SU-DHL-6 (cell line): ENCODE measurements at regions not wholly inside any gene's neighbourhood (a gene's known extent, or its start where the extent isn't known, plus 50 kb on each side); places are given as distances from the start of the nearest gene placed in this dataset.
"Not testable (repeated sequence)": the region's sequence is repeated elsewhere in the genome, so short reads cannot be mapped to it uniquely, and the experiment has no call there.

Experiments used
- H2AFZ ChIP-seq: fragments of 200-600 bp; sonication (generic); 2 replicates; pipeline ENCODE4 v1.6.1; 2014; ENCODE audit warnings: low read depth, mild to moderate bottlenecking, moderate library complexity, mixed read lengths, antibody characterized with exemption, low read length; ENCODE audit not compliant: severe bottlenecking
- H3F3A ChIP-seq: fragments of 200-600 bp; shearing (Covaris generic); 2 replicates; pipeline ENCODE4 v1.6.0; 2016; ENCODE audit warnings: antibody characterized with exemption, mild to moderate bottlenecking; ENCODE audit not compliant: insufficient read depth
- H3K27ac ChIP-seq: fragments of 200-600 bp; sonication (generic); 2 replicates; pipeline ENCODE4 v1.5.1; 2016; ENCODE audit warnings: low read depth, mild to moderate bottlenecking, low read length, moderate library complexity, mixed read lengths
- H3K27me3 ChIP-seq: fragments of 200-600 bp; sonication (generic), shearing (Covaris generic); 2 replicates; pipeline ENCODE4 v1.6.0; 2014; ENCODE audit warnings: mild to moderate bottlenecking, low read length
- H3K36me3 ChIP-seq: fragments of 200-600 bp; sonication (generic); 2 replicates; pipeline ENCODE4 v1.6.1; 2014; ENCODE audit warnings: mild to moderate bottlenecking, low read length, mixed read lengths
- H3K4me2 ChIP-seq: fragments of 300-600, 200-600 bp; shearing (Covaris generic), sonication (generic); 2 replicates; pipeline ENCODE4 v1.6.0; 2014; ENCODE audit warnings: low read length, low read depth, mild to moderate bottlenecking; ENCODE audit not compliant: poor library complexity, severe bottlenecking
- H3K4me3 ChIP-seq: fragments of 200-600 bp; sonication (generic); 2 replicates; pipeline ENCODE4 v1.5.1; 2014; ENCODE audit warnings: antibody characterized with exemption, low read length, mild to moderate bottlenecking, mixed read lengths; ENCODE audit not compliant: insufficient read depth, poor library complexity, severe bottlenecking
- H3K79me2 ChIP-seq: fragments of 200-600 bp; sonication (generic); 2 replicates; pipeline ENCODE4 v1.6.1; 2014; ENCODE audit warnings: mild to moderate bottlenecking, low read length, moderate library complexity; ENCODE audit not compliant: insufficient read depth
- H3K9ac ChIP-seq: fragments of 200-600 bp; sonication (generic); 2 replicates; pipeline ENCODE4 v1.7.0; 2014; ENCODE audit warnings: mild to moderate bottlenecking, low read length
- H3K9me2 ChIP-seq: fragments of 200-600 bp; sonication (generic); replicated peaks from 2 replicates; pipeline ENCODE4 v1.6.1; 2014; ENCODE audit warnings: low read length; ENCODE audit not compliant: insufficient read depth
- H3K9me3 ChIP-seq: fragments of 200-600 bp; sonication (generic); 2 replicates; pipeline ENCODE4 v1.6.1; 2014; ENCODE audit warnings: low read length, mixed read lengths; ENCODE audit not compliant: insufficient read depth
- H4K20me1 ChIP-seq: fragments of 200-600 bp; sonication (generic); 2 replicates; pipeline ENCODE4 v1.6.1; 2014; ENCODE audit warnings: low read depth, mild to moderate bottlenecking, antibody characterized with exemption, low read length, moderate library complexity, mixed read lengths
- EZH2phosphoT487 ChIP-seq: fragments of 200-600 bp; sonication (generic), shearing (Covaris generic); conservative IDR thresholded peaks from 2 replicates; pipeline ENCODE4 v1.6.1; 2018; ENCODE audit warnings: mild to moderate bottlenecking, antibody characterized with exemption, low read length, moderate library complexity, mixed read lengths
- TF ChIP-seq, protein P1 (sequence below): fragments of 200-600 bp; sonication (generic); IDR thresholded peaks from one replicate; pipeline ENCODE4 v1.5.1; 2017; ENCODE audit warnings: antibody characterized with exemption, mild to moderate bottlenecking, low read length, moderate library complexity; ENCODE audit not compliant: insufficient read depth, poor library complexity, severe bottlenecking

DNA sequence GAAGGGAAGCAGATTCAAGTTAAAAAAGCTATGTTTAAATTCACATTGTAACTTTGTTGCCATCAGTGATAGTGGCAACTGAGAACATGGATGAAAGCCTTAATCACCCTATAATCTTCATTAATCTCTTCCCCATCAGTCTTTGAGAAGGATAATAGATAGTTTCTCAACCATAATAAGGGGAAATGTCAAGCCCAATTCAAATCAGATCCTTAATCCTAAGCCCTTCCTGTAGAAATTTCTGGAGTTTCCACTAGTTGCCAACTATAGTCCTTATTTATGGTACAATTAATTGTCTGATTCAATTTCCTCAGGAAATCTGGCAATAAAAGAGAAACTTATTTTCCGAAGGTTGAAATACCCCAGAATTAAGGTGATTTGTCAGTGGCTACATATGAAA lies 431.8 kb downstream of the ZWINT start:
- no peak overlapping the region for H2AFZ ChIP-seq
- H3K27me3 ChIP-seq, result no peaks in the 10 kb centered on the region
- TF ChIP-seq EZH2phosphoT487, result no peak
- TF ChIP-seq, protein P1, sequence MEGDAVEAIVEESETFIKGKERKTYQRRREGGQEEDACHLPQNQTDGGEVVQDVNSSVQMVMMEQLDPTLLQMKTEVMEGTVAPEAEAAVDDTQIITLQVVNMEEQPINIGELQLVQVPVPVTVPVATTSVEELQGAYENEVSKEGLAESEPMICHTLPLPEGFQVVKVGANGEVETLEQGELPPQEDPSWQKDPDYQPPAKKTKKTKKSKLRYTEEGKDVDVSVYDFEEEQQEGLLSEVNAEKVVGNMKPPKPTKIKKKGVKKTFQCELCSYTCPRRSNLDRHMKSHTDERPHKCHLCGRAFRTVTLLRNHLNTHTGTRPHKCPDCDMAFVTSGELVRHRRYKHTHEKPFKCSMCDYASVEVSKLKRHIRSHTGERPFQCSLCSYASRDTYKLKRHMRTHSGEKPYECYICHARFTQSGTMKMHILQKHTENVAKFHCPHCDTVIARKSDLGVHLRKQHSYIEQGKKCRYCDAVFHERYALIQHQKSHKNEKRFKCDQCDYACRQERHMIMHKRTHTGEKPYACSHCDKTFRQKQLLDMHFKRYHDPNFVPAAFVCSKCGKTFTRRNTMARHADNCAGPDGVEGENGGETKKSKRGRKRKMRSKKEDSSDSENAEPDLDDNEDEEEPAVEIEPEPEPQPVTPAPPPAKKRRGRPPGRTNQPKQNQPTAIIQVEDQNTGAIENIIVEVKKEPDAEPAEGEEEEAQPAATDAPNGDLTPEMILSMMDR, result no peak
- H3K9me2 ChIP-seq, result no peaks in the 10 kb centered on the region
- no peak overlapping the region for H3K4me3 ChIP-seq
- no peaks in the 10 kb centered on the region for H3K79me2 ChIP-seq
- H3K9me3 ChIP-seq, result no peaks in the 10 kb centered on the region
- no peaks in the 10 kb centered on the region for H3K36me3 ChIP-seq
- no peaks in the 10 kb centered on the region for H3F3A ChIP-seq
- no peaks in the 10 kb centered on the region for H4K20me1 ChIP-seq
- no peak overlapping the region for H3K4me2 ChIP-seq
- no peak overlapping the region for H3K27ac ChIP-seq
- no peak overlapping the region for H3K9ac ChIP-seq

DNA sequence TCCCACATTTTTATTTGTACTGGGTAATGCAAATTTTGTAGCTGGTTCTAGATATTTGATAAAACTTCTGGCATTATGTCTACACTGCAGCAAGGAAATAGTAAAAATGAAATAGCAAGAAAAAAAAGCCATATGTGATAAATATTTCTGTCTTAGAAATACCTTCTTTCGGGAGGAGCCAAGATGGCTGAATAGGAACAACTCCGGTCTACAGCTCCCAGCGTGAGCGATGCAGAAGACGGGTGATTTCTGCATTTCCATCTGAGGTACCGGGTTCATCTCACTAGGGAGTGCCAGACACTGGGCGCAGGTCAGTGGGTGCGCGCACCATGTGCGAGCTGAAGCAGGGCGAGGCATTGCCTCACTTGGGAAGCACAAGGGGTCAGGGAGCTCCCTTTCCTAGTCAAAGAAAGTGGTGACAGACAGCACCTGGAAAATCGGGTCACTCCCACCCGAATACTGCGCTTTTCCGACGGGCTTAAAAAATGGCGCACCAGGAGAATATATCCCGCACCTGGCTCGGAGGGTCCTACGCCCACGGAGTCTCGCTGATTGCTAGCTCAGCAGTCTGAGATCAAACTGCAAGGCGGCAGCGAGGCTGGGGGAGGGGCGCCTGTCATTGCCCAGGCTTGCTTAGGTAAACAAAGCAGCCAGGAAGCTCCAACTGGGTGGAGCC lies 461.4 kb downstream of the ZWINT start:
- not testable (repeated sequence) for H4K20me1 ChIP-seq, H3K4me3 ChIP-seq, H3K27ac ChIP-seq, H2AFZ ChIP-seq, H3K4me2 ChIP-seq, H3K79me2 ChIP-seq, H3K9me3 ChIP-seq, H3F3A ChIP-seq, H3K9me2 ChIP-seq, H3K27me3 ChIP-seq, H3K9ac ChIP-seq, H3K36me3 ChIP-seq

DNA sequence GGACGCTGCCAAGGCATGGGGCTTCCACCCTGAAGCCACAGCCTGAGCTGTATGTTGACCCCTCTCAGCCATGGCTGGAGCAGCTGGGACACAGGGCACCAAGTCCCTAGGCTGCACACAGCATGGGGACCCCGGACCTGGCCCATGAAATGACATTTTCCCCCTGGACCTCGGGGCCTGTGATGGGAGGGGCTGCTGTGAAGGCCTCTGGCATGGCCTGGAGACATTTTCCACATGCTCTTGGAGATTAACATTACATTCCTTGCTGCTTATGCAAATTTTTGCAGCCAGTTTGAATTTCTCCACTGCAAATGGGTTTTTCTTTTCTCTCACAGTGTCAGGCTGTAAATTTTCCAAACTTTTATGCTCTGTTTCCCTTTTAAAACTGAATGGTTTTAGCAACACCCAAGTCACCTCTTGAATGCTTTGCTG lies 463.6 kb downstream of the ZWINT start:
- H3K79me2 ChIP-seq, result no peaks in the 10 kb centered on the region
- no peaks in the 10 kb centered on the region for H3K9me3 ChIP-seq
- no peaks in the 10 kb centered on the region for H3K27me3 ChIP-seq
- H2AFZ ChIP-seq, result no peak overlapping the region
- H4K20me1 ChIP-seq, result no peaks in the 10 kb centered on the region
- no peaks in the 10 kb centered on the region for H3K9me2 ChIP-seq
- H3K4me3 ChIP-seq, result no peak overlapping the region
- H3F3A ChIP-seq, result no peaks in the 10 kb centered on the region
- H3K36me3 ChIP-seq, result no peaks in the 10 kb centered on the region
- no peak overlapping the region for H3K4me2 ChIP-seq
- TF ChIP-seq EZH2phosphoT487, result no peak
- TF ChIP-seq, protein P1, result no peak
- no peak overlapping the region for H3K9ac ChIP-seq
- no peak overlapping the region for H3K27ac ChIP-seq

DNA sequence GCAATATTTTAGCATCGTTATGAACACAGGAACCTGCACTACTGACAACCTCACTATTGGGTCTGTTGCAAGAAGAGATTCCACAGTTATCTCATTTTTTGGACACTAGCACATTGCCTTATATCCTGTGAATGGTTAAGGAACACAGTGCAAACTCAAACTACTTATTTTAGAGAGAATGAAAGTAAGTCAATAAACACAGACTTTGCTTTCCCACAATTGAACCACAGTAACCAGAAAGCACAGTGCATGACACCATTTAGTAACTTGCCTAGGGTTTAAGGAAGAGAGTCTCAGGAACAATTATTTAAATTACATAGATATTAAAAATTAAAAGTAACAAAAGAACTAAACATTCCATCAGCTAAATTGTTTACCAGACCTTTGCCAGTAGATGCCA lies 468.8 kb downstream of the ZWINT start:
- Histone ChIP-seq H3K27ac (no peak overlapping the region), H2AFZ (no peak overlapping the region), H3K9me3 (no peaks in the 10 kb centered on the region), H4K20me1 (no peaks in the 10 kb centered on the region), H3K27me3 (no peaks in the 10 kb centered on the region), H3K79me2 (no peaks in the 10 kb centered on the region), H3K4me3 (no peak overlapping the region), H3K36me3 (no peaks in the 10 kb centered on the region), H3K9me2 (no peaks in the 10 kb centered on the region), H3K4me2 (no peak overlapping the region), H3F3A (no peaks in the 10 kb centered on the region), H3K9ac (no peak overlapping the region)
- TF ChIP-seq, protein P1, result no peak
- TF ChIP-seq EZH2phosphoT487, result no peak
